ENCODE measurements at regions not wholly inside any gene's neighbourhood (a gene's known extent, or its start where the extent isn't known, plus 50 kb on each side); places are given as distances from the start of the nearest gene placed in this dataset.
A peak's percentile ranks its signal among the peaks of the same experiment; 100 is the strongest.

DNA sequence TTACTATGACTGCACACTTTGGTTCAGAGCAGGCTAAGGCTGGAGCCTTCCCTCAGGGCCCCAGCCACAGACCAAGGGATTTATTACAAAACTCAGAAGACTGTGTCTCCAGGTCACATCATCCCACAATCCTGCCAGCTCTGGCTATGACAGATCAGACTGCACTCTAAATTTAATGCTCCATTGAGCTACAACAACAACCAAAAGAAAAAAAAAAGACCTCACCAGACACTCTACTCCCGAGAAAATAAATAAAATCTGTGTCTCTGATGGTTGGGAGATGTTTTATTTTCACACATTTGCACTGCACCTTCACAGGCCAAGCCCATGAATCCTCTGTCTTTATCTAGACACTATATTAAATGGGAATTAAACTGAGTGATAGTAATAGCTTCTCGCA, 50.8 kb upstream of the CTNNB1 start:
- DNase-seq: peak; percentile 8
- in situ Hi-C loops (cut with HindIII; ENCODE audit: low pct_ligation_motif_present, low pct_unique_long_range_greater_than_20kb, low sequenced_read_pairs): no loop called here

DNA sequence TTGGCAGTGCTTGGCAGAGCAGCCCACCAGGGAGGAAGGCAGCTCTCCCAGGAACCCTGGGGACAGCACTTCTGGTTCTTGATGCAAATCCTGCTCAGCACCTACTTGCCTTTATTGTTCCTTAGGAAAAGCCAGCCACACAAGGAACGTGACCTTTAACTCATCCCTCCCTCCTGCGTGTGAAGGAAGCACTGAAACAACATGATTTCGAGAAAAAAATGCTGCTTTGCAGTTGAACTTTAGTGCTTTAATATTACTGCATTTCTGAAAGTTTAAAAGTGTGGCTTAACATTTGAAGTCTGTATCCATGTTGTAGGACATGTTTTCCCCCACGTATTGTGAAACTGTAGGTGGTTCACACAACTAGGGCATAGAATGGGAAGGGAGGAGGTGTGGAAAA, 50.4 kb upstream of the CTNNB1 start:
- in situ Hi-C loops (cut with HindIII; ENCODE audit: low pct_ligation_motif_present, low pct_unique_long_range_greater_than_20kb, low sequenced_read_pairs): no loop called here
- DNase-seq: no peak

Data from ACHN (cell line).